22Rv1 (cell line): ENCODE measurements at regions not wholly inside any gene's neighbourhood (a gene's known extent, or its start where the extent isn't known, plus 50 kb on each side); places are given as distances from the start of the nearest gene placed in this dataset.

Source experiments
- H3K27ac ChIP-seq: fragments of 450-650 bp; 2 replicates; pipeline ENCODE4 v1.5.1; 2017
- CTCF ChIP-seq: fragments of 450-650 bp; IDR thresholded peaks from 2 replicates; pipeline ENCODE4 v1.5.1; 2017; ENCODE audit warnings: mild to moderate bottlenecking
- ZFX ChIP-seq: fragments of 450-650 bp; IDR thresholded peaks from 2 replicates; pipeline ENCODE4 v1.6.1; 2017; ENCODE audit warnings: antibody characterized with exemption, borderline replicate concordance

DNA sequence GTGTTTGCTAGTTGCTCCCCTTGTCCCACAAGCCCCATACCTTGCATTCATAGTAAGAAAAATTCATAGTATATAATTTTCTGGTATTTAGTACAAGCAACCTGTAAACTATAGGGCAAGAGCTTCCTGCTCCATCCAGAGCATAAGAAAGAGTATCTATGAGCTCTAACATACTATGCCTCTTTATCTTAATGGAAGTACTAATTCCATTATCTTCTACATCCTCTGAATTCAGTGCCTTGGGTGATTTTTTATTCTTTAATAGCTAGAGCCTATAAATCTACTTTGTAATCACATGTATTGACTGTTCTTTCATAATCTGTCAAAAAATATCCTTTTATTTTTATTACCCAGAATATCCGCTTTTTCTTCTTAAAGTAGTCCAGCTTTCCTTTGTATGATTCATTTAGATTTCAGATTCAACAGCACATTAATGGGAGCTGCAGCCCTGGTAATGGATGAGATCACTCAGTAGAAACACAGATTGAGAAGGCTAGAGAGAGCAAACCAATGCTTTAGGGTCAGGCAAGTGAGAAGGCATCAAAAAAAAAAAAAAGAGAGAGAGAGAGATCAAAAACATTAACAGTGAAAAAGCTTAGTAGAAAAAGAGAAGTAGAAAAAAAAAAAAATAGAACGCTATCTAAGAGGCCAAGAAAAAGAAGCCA lies 511.5 kb upstream of the NAALADL2 start:
- no peak for TF ChIP-seq ZFX
- TF ChIP-seq CTCF: no peak
- peak overlapping the region; percentile 39 for H3K27ac ChIP-seq

DNA sequence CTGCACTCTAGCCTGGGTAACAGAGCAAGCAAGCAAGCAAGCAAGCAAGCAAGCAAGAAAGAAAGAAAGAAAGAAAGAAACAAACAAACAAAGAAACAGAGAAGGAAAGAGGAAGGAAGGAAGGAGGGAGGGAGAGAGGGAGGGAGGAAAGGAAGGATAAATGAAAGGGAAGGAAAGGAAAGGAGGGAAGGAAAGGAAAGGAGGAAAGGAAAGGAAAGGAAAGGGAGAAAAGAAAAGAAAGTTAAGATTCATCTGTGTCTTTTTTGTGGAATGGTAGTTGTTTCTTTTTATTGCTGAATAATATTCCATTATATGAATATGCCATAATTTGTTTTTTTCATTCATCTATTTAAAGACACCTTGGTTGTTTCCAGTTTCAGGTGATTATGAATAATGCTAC lies 506.9 kb upstream of the NAALADL2 start:
- no peak for TF ChIP-seq ZFX
- TF ChIP-seq CTCF: no peak
- no peak overlapping the region for H3K27ac ChIP-seq

GRCh38 chr3:174355505-174355904 lies 503.6 kb upstream of the NAALADL2 start:
- H3K27ac ChIP-seq: peak overlapping the region; percentile 67
- TF ChIP-seq ZFX (no peak), CTCF (peak; percentile 58)

GRCh38 chr3:174356596-174356995 lies 502.5 kb upstream of the NAALADL2 start:
- TF ChIP-seq CTCF (no peak), ZFX (no peak)
- peak overlapping the region; percentile 67 for H3K27ac ChIP-seq

DNA sequence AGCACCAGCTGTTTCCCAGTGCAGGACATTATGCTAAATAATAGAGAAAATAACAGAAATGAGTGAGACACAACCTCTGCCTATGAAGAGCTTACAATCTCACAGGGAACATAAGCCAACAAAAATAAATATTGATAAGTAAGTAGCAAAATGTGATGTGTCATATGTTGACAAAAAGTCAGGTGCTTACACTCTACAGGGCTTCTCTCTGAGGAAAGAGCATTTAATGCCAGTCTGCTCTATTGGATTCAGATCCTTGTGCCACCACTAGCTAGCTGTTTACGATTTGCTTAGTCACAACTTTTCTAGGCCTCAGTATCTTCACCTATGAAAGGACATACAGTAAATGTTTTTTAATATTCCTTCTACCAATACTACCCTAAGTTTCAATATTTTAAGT lies 500.9 kb upstream of the NAALADL2 start:
- no peak for TF ChIP-seq ZFX
- TF ChIP-seq CTCF: no peak
- no peak overlapping the region for H3K27ac ChIP-seq

DNA sequence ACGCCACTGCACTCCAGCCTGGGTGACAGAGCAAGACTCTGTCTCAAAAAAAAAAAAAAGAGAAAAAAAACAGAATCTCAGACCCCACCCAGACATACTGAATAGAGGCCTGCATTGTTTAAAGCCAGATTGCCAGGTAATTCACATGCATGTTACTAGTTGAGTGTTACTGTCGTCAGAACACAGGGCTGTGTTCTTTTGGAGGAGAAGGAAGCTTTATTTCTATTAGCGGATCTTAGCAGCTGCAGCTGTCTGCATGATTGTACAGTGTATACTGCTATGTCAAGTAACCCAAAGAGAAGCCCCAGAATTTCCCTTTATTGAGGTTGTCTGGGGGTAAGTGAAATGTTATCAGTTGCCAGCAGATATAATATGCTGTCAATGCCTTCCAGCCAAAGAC lies 496.6 kb upstream of the NAALADL2 start:
- no peak overlapping the region for H3K27ac ChIP-seq
- no peak for TF ChIP-seq ZFX
- TF ChIP-seq CTCF: no peak

DNA sequence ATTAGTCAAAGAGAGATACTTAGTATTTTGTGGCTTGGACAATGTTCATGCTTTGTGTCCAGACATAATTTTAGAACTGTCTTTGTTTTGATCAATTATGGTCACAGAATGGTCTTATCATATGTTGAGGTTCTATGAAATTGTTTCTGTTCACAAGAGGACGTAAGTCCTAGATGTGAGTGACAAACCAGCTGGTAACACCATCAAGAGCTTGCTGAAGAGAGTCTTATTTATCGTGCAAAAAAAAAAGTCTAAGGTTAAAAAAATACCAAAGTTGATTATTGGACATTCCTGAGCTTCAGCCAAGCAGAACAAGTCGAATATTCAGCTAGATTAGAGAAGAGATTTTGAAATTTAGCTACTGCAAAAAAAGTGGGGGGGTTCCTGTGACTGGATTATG lies 495.9 kb upstream of the NAALADL2 start:
- no peak overlapping the region for H3K27ac ChIP-seq
- TF ChIP-seq CTCF: no peak
- TF ChIP-seq ZFX: no peak
